Cardiac muscle cell (in vitro differentiated cells and primary cell): ENCODE measurements at regions not wholly inside any gene's neighbourhood (a gene's known extent, or its start where the extent isn't known, plus 50 kb on each side); places are given as distances from the start of the nearest gene placed in this dataset.

Experiments used
- DNase-seq, 2 donors: peaks; one replicate each; pipeline versions ENCODE4 v3.0.0 to v3.0.0-alpha.2; 2010 to 2017; ENCODE audit warnings: low read depth in 1 of 2, low spot score in 1 of 2
- H3K27ac ChIP-seq: fragments of 200-600 bp; sonication (generic); 2 replicates; pipeline ENCODE4 v1.5.1; 2016
- H3K27me3 ChIP-seq: fragments of 200-600 bp; sonication (generic); 2 replicates; pipeline ENCODE4 v1.6.0; 2016; ENCODE audit warnings: control low read depth
- H3K36me3 ChIP-seq: fragments of 200-600 bp; sonication (generic); 2 replicates; pipeline ENCODE4 v1.5.1; 2016; ENCODE audit warnings: control low read depth
- H3K4me1 ChIP-seq: fragments of 200-600 bp; sonication (generic); 2 replicates; pipeline ENCODE4 v1.8.1; 2017; ENCODE audit warnings: low read depth, mild to moderate bottlenecking, mixed run types
- H3K4me3 ChIP-seq: fragments of 200-600 bp; sonication (generic); 2 replicates; pipeline ENCODE4 v1.5.1; 2016; ENCODE audit warnings: mild to moderate bottlenecking
- H3K9me3 ChIP-seq: fragments of 200-600 bp; sonication (generic); 2 replicates; pipeline ENCODE4 v1.5.1; 2017; ENCODE audit warnings: low read depth, mild to moderate bottlenecking, control low read depth
- TF ChIP-seq, protein P1 (sequence below): IDR thresholded peaks from 2 replicates; pipeline ENCODE4 v1.5.1; 2012; ENCODE audit warnings: low read depth, mild to moderate bottlenecking, low read length

DNA sequence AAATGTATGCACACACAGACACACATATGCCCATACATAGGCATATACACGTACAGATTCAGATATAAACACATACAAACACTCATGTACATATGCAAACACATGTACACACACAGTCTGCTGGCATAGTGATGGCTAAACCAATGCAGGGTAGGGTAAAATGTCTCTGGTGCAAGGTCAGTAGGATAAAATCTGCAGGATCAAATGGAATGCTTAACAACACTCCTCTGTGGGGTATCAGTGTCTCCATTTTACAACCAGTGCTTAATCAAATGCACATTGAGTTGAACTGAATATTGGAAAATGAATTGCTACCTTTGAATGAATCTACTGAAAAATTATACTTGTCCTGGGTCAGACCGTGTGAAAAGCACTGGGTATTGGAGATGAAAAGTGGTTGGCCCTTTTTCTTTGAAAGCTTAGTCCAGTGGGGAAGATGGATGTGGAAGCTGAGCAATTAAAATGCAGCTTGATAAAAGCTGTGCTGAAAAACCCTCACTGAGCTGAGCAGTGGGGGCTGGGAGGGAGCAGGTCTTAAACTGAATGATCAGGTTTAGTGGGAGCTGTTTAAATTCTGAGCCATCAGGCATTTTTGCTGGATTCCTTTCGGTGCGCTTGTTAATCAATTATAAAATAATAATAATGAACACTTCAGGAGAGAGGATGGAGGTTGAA is 314.7 kb downstream of the HAPSTR1 start:
- Histone ChIP-seq H3K36me3 (no peaks in the 10 kb centered on the region), H3K4me1 (no peaks in the 10 kb centered on the region), H3K27me3 (no peaks in the 10 kb centered on the region), H3K4me3 (no peak overlapping the region), H3K9me3 (no peaks in the 10 kb centered on the region), H3K27ac (no peak overlapping the region)
- no peak for DNase-seq
- TF ChIP-seq, protein P1, sequence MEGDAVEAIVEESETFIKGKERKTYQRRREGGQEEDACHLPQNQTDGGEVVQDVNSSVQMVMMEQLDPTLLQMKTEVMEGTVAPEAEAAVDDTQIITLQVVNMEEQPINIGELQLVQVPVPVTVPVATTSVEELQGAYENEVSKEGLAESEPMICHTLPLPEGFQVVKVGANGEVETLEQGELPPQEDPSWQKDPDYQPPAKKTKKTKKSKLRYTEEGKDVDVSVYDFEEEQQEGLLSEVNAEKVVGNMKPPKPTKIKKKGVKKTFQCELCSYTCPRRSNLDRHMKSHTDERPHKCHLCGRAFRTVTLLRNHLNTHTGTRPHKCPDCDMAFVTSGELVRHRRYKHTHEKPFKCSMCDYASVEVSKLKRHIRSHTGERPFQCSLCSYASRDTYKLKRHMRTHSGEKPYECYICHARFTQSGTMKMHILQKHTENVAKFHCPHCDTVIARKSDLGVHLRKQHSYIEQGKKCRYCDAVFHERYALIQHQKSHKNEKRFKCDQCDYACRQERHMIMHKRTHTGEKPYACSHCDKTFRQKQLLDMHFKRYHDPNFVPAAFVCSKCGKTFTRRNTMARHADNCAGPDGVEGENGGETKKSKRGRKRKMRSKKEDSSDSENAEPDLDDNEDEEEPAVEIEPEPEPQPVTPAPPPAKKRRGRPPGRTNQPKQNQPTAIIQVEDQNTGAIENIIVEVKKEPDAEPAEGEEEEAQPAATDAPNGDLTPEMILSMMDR: no peak

GRCh38 chr16:9407206-9407758 is 315.8 kb downstream of the HAPSTR1 start:
- Histone ChIP-seq H3K36me3 (no peaks in the 10 kb centered on the region), H3K4me3 (no peak overlapping the region), H3K27ac (no peak overlapping the region), H3K27me3 (no peaks in the 10 kb centered on the region), H3K9me3 (no peaks in the 10 kb centered on the region), H3K4me1 (no peaks in the 10 kb centered on the region)
- no peak for DNase-seq
- TF ChIP-seq, protein P1: no peak

GRCh38 chr16:9408297-9408878 is 316.9 kb downstream of the HAPSTR1 start:
- TF ChIP-seq, protein P1: no peak
- no peak overlapping the region for H3K4me3 ChIP-seq
- no peak for DNase-seq
- H3K27ac ChIP-seq: no peak overlapping the region
- no peaks in the 10 kb centered on the region for H3K9me3 ChIP-seq
- H3K4me1 ChIP-seq: no peaks in the 10 kb centered on the region
- no peaks in the 10 kb centered on the region for H3K27me3 ChIP-seq
- no peaks in the 10 kb centered on the region for H3K36me3 ChIP-seq

GRCh38 chr16:9409560-9410493 is 318.4 kb downstream of the HAPSTR1 start:
- Histone ChIP-seq H3K27ac (no peak overlapping the region), H3K4me3 (no peak overlapping the region), H3K9me3 (no peaks in the 10 kb centered on the region), H3K4me1 (no peaks in the 10 kb centered on the region), H3K36me3 (no peaks in the 10 kb centered on the region), H3K27me3 (no peaks in the 10 kb centered on the region)
- no peak for DNase-seq
- TF ChIP-seq, protein P1: no peak

DNA sequence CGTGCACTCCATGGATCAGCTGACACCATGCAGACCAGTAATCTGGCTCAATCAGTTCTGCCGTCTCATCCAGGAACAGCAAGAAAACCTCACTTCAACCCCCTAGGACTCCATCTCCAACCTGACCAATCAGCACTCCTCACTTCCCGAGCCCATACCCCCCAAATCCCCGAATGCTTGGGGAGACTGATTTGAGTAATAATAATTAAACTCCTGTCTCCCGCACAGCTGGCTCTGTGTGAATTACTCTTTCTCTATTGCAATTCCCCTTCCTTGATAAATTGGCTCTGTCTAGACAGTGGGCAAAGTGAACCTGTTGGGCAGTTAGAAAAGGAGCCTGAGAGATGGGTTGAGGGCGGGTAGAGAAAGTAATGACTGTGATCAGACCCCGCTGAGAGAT is 320.0 kb downstream of the HAPSTR1 start:
- Histone ChIP-seq H3K4me1 (no peaks in the 10 kb centered on the region), H3K36me3 (no peaks in the 10 kb centered on the region), H3K27me3 (no peaks in the 10 kb centered on the region), H3K9me3 (no peaks in the 10 kb centered on the region), H3K27ac (no peak overlapping the region), H3K4me3 (no peak overlapping the region)
- TF ChIP-seq, protein P1: no peak
- DNase-seq: no peak
